LoVo (cell line): ENCODE measurements at regions not wholly inside any gene's neighbourhood (a gene's known extent, or its start where the extent isn't known, plus 50 kb on each side); places are given as distances from the start of the nearest gene placed in this dataset.
"Not testable (repeated sequence)": the region's sequence is repeated elsewhere in the genome, so short reads cannot be mapped to it uniquely, and the experiment has no call there.

Source experiments
- DNase-seq: peaks from one replicate; pipeline ENCODE4 v3.0.0-alpha.2; 2016; ENCODE audit warnings: low spot score

GRCh38 chr6:1445650-1446330, 56.4 kb downstream of the FOXF2 start:
- no peak for DNase-seq

GRCh38 chr6:1449896-1450295, 60.5 kb downstream of the FOXF2 start:
- DNase-seq = no peak

- no peak for DNase-seq
These were observed 63.6 kb downstream of the FOXF2 start for GRCh38 chr6:1453024-1453423.

GRCh38 chr6:1456816-1457215, 67.4 kb downstream of the FOXF2 start:
- not testable (repeated sequence) for DNase-seq

- no peak for DNase-seq
These were observed 71.8 kb downstream of the FOXF2 start for GRCh38 chr6:1461207-1461606.

GRCh38 chr6:1461736-1462135, 72.4 kb downstream of the FOXF2 start:
- DNase-seq = no peak

- DNase-seq = no peak
These were observed 73.9 kb downstream of the FOXF2 start for GRCh38 chr6:1463275-1463674.

GRCh38 chr6:1463751-1464426, 74.5 kb downstream of the FOXF2 start:
- DNase-seq = no peak

- no peak for DNase-seq
These were observed 75.5 kb downstream of the FOXF2 start for GRCh38 chr6:1464781-1465370.

GRCh38 chr6:1468126-1468525, 78.8 kb downstream of the FOXF2 start:
- no peak for DNase-seq

GRCh38 chr6:1470040-1470439, 80.7 kb downstream of the FOXF2 start:
- no peak for DNase-seq

- DNase-seq = no peak
These were observed 83.3 kb downstream of the FOXF2 start for GRCh38 chr6:1472643-1473042.

GRCh38 chr6:1473166-1473565, 83.8 kb downstream of the FOXF2 start:
- DNase-seq = no peak

- no peak for DNase-seq
These were observed 84.2 kb downstream of the FOXF2 start for GRCh38 chr6:1473598-1473997.

GRCh38 chr6:1474205-1474604, 84.8 kb downstream of the FOXF2 start:
- no peak for DNase-seq

- no peak for DNase-seq
These were observed 85.8 kb downstream of the FOXF2 start for GRCh38 chr6:1475174-1475573.

GRCh38 chr6:1477432-1478090, 88.2 kb downstream of the FOXF2 start:
- DNase-seq = no peak

GRCh38 chr6:1478163-1478826, 88.9 kb downstream of the FOXF2 start:
- not testable (repeated sequence) for DNase-seq

- no peak for DNase-seq
These were observed 89.7 kb downstream of the FOXF2 start for GRCh38 chr6:1479095-1479494.

GRCh38 chr6:1479601-1480221, 90.3 kb downstream of the FOXF2 start:
- no peak for DNase-seq

- DNase-seq = no peak
These were observed 91.9 kb downstream of the FOXF2 start for GRCh38 chr6:1481286-1481685.
